Kidney (tissue), 13 donors: ENCODE measurements at regions not wholly inside any gene's neighbourhood (a gene's known extent, or its start where the extent isn't known, plus 50 kb on each side); places are given as distances from the start of the nearest gene placed in this dataset.
"Not testable (repeated sequence)": the region's sequence is repeated elsewhere in the genome, so short reads cannot be mapped to it uniquely, and the experiment has no call there.

Source experiments
- DNase-seq, 5 donors: peaks; one replicate each; pipeline ENCODE4 v3.0.0-alpha.2; 2013 to 2020
- FAIRE-seq: peaks from 2 replicates; lab custom pipeline; 2012; peaks lifted over from hg19 to GRCh38; lab: Jason Lieb, UNC
- H3K27ac ChIP-seq, 2 donors: one replicate each; pipeline ENCODE4 v1.7.0; 2013; ENCODE audit warnings: low read depth in 2 of 2, low read length in 2 of 2, inconsistent platforms in 1 of 2
- H3K27me3 ChIP-seq: one replicate; pipeline ENCODE4 v1.7.1; 2013; ENCODE audit warnings: low read length, inconsistent platforms; ENCODE audit not compliant: control insufficient read depth, insufficient read depth
- H3K36me3 ChIP-seq, 3 donors: one replicate each; pipeline versions ENCODE4 v1.7.0 to v1.7.1; 2013; ENCODE audit warnings: low read length in 3 of 3, control low read depth in 1 of 3, inconsistent platforms in 1 of 3; ENCODE audit not compliant: insufficient read depth in 3 of 3, control insufficient read depth in 2 of 3
- H3K4me1 ChIP-seq, 3 donors: one replicate each; pipeline versions ENCODE4 v1.7.0 to v1.7.1; 2013; ENCODE audit warnings: low read length in 3 of 3, inconsistent platforms in 1 of 3, low read depth in 1 of 3; ENCODE audit not compliant: control insufficient read depth in 2 of 3, insufficient read depth in 2 of 3
- H3K4me3 ChIP-seq, 3 donors: one replicate each; pipeline versions ENCODE4 v1.7.0 to v1.8.1; 2013; ENCODE audit warnings: low read length in 3 of 3, control low read depth in 1 of 3, inconsistent platforms in 1 of 3
- H3K9ac ChIP-seq, 3 donors: one replicate each; pipeline versions ENCODE4 v1.7.0 to v1.7.1; 2013; ENCODE audit warnings: low read length in 3 of 3, control low read depth in 1 of 3, inconsistent platforms in 1 of 3
- H3K9me3 ChIP-seq, 3 donors: one replicate each; pipeline versions ENCODE4 v1.7.0 to v1.7.1; 2013; ENCODE audit warnings: low read length in 3 of 3, control low read depth in 1 of 3, inconsistent platforms in 1 of 3; ENCODE audit not compliant: control insufficient read depth in 2 of 3, insufficient read depth in 1 of 3
- intact Hi-C: fragments of 100-400 bp; cut with DNase I; formaldehyde crosslinking; loops from one replicate; pipeline ENCODE4 v1.11.1; 2022
- TF ChIP-seq, protein P1 (sequence below): IDR thresholded peaks from 3 replicates; pipeline ENCODE4 v1.5.1; 2012; ENCODE audit warnings: mild to moderate bottlenecking, moderate library complexity, borderline replicate concordance; ENCODE audit not compliant: insufficient read depth; ENCODE audit errors: extremely low read depth
- donor health status: control.
- donor health status: control.
- donor health status: control.
- donor health status: control.
- donor health status: control.
- donor health status: DM: yes; HTN: yes; CAD: no.
- donor health status: Normal renal cell carcinoma (clear cell type).

GRCh38 chr3:146702237-146702636, 97.1 kb upstream of the PLSCR5 start:
- intact Hi-C loops = no loop called here
- Histone ChIP-seq H3K4me1 (no peaks in the 10 kb centered on the region), H3K27ac (no peak overlapping the region), H3K36me3 (no peaks in the 10 kb centered on the region), H3K9ac (no peak overlapping the region), H3K4me3 (no peak overlapping the region), H3K27me3 (no peaks in the 10 kb centered on the region), H3K9me3 (no peaks in the 10 kb centered on the region)
- no peak for FAIRE-seq
- TF ChIP-seq, protein P1, sequence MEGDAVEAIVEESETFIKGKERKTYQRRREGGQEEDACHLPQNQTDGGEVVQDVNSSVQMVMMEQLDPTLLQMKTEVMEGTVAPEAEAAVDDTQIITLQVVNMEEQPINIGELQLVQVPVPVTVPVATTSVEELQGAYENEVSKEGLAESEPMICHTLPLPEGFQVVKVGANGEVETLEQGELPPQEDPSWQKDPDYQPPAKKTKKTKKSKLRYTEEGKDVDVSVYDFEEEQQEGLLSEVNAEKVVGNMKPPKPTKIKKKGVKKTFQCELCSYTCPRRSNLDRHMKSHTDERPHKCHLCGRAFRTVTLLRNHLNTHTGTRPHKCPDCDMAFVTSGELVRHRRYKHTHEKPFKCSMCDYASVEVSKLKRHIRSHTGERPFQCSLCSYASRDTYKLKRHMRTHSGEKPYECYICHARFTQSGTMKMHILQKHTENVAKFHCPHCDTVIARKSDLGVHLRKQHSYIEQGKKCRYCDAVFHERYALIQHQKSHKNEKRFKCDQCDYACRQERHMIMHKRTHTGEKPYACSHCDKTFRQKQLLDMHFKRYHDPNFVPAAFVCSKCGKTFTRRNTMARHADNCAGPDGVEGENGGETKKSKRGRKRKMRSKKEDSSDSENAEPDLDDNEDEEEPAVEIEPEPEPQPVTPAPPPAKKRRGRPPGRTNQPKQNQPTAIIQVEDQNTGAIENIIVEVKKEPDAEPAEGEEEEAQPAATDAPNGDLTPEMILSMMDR = no peak
- DNase-seq = no peak

DNA sequence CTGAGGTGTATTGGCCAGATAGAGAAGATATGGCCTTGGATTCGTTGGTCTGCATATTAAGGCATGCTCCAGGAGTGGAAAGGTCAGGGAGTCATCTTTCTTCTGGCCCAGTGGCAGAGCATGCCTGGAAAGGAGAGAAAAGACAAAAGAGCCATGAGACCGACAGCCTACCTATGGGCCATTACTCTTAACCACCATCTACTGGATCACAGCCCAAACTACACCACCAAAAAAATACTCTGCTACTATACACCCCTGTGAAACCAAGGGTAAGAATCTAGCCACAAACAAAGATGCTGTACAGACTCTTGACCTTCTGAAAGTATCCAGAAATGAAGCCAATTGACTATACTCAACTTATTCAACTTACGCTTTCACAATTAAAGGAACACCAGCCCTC, 96.1 kb upstream of the PLSCR5 start:
- intact Hi-C loops = no loop called here
- Histone ChIP-seq H3K27ac (no peak overlapping the region), H3K36me3 (no peaks in the 10 kb centered on the region), H3K9me3 (no peaks in the 10 kb centered on the region), H3K9ac (no peak overlapping the region), H3K27me3 (no peaks in the 10 kb centered on the region), H3K4me1 (no peaks in the 10 kb centered on the region), H3K4me3 (no peak overlapping the region)
- FAIRE-seq = no peak
- TF ChIP-seq, protein P1 = no peak
- DNase-seq = no peak

DNA sequence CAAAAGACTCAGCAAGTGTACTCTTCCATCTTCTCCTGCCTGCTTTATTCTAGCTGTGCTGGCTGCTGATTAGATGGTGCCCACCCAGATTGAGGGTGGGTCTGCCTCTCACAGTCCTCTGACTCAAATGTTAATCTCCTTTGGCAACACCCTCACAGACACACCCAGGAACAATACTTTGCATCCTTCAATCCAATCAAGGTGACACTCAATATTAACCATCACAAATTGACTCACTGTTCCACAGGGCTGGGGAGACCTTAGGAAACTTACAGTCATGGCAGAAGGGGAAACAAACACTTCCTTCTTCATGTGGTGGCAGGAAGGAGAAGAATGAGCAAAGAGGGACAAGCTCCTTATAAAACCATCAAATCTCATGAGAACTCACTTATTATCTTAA, 94.9 kb upstream of the PLSCR5 start:
- H3K36me3 ChIP-seq, H3K27me3 ChIP-seq, H3K4me3 ChIP-seq, intact Hi-C loops, H3K27ac ChIP-seq, H3K9ac ChIP-seq, FAIRE-seq, H3K9me3 ChIP-seq, DNase-seq, H3K4me1 ChIP-seq: not testable (repeated sequence)

GRCh38 chr3:146692254-146692653, 87.1 kb upstream of the PLSCR5 start:
- intact Hi-C loops = no loop called here
- Histone ChIP-seq H3K4me1 (no peaks in the 10 kb centered on the region), H3K27me3 (no peaks in the 10 kb centered on the region), H3K36me3 (no peaks in the 10 kb centered on the region), H3K4me3 (no peak overlapping the region), H3K9me3 (no peaks in the 10 kb centered on the region), H3K27ac (no peak overlapping the region), H3K9ac (no peak overlapping the region)
- FAIRE-seq = no peak
- TF ChIP-seq, protein P1 = no peak
- no peak for DNase-seq
